HUES64 (cell line): ENCODE measurements at regions not wholly inside any gene's neighbourhood (a gene's known extent, or its start where the extent isn't known, plus 50 kb on each side); places are given as distances from the start of the nearest gene placed in this dataset.

Experiments
- H3K27ac ChIP-seq: 2 replicates; pipeline ENCODE4 v1.7.0; 2013; ENCODE audit warnings: low read depth, low read length, inconsistent platforms
- H3K27me3 ChIP-seq: 2 replicates; pipeline ENCODE4 v1.6.1; 2013; ENCODE audit warnings: mild to moderate bottlenecking, low read length; ENCODE audit not compliant: insufficient read depth
- H3K36me3 ChIP-seq: 2 replicates; pipeline ENCODE4 v1.6.1; 2013; ENCODE audit warnings: mild to moderate bottlenecking, low read length; ENCODE audit not compliant: insufficient read depth
- H3K4me1 ChIP-seq: 2 replicates; pipeline ENCODE4 v1.6.1; 2013; ENCODE audit warnings: mild to moderate bottlenecking, low read length, moderate library complexity; ENCODE audit not compliant: insufficient read depth
- H3K4me3 ChIP-seq: 2 replicates; pipeline ENCODE4 v1.5.1; 2013; ENCODE audit warnings: mild to moderate bottlenecking, low read length, moderate library complexity
- H3K9ac ChIP-seq: 2 replicates; pipeline ENCODE4 v1.6.1; 2013; ENCODE audit warnings: mild to moderate bottlenecking, low read depth, low read length
- H3K9me3 ChIP-seq: 2 replicates; pipeline ENCODE4 v1.6.1; 2013; ENCODE audit warnings: low read depth, low read length; ENCODE audit not compliant: insufficient read depth
- WGBS: fragments of 150-250, 120-280 bp; methylation state at CpG from one replicate; pipeline ENCODE4 v1.1.7; 2013; ENCODE audit warnings: missing lambda C conversion rate; 5-methylcytosine and 5-hydroxymethylcytosine counted together

- H3K36me3 ChIP-seq: no peaks in the 10 kb centered on the region
- no peaks in the 10 kb centered on the region for H3K27me3 ChIP-seq
- H3K9ac ChIP-seq: no peak overlapping the region
- peaks cover 4% of the 10 kb centered on the region; the same call in 1 of the 2 replicates for H3K4me1 ChIP-seq
- no peak overlapping the region for H3K4me3 ChIP-seq
- no peak overlapping the region for H3K27ac ChIP-seq
- H3K9me3 ChIP-seq: no peaks in the 10 kb centered on the region
Measured at GRCh38 chr3:148100476-148100875, 597.2 kb upstream of the AGTR1 start.

DNA sequence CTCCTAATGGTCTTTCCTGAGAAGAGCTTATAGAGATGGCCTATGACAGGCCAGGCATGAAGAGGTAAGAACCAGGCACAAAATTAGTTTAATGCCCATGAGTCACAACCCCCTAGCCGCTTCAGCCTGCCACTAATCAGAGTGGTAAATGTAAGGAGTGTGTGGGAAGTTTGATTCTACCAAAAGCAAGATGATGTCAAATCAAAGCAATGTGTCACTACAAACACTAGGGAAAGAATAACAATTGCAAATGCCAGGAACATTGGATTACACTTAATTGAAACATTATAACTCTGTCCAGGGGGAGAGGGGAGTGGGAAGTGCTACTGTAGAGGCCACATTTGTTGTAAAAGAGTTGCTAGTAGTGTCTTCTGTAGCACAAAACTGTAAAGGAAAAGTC is 596.6 kb upstream of the AGTR1 start:
- Histone ChIP-seq H3K36me3 (no peaks in the 10 kb centered on the region), H3K4me3 (no peak overlapping the region), H3K4me1 (peaks cover 3% of the 10 kb centered on the region; the same call in 1 of the 2 replicates), H3K27ac (no peak overlapping the region), H3K27me3 (no peaks in the 10 kb centered on the region), H3K9me3 (no peaks in the 10 kb centered on the region), H3K9ac (no peak overlapping the region)
- WGBS: 100% methylated on average over 1 of the region's 1 CpG

GRCh38 chr3:148102156-148102555 is 595.5 kb upstream of the AGTR1 start:
- H3K27me3 ChIP-seq: no peaks in the 10 kb centered on the region
- no peaks in the 10 kb centered on the region for H3K9me3 ChIP-seq
- no peak overlapping the region for H3K27ac ChIP-seq
- no peak overlapping the region for H3K9ac ChIP-seq
- H3K4me3 ChIP-seq: no peak overlapping the region
- H3K36me3 ChIP-seq: no peaks in the 10 kb centered on the region
- WGBS: no CpG with 5 or more reads among the region's 1 CpG
- H3K4me1 ChIP-seq: no peaks in the 10 kb centered on the region

GRCh38 chr3:148106062-148106461 is 591.6 kb upstream of the AGTR1 start:
- no peaks in the 10 kb centered on the region for H3K36me3 ChIP-seq
- no peaks in the 10 kb centered on the region for H3K27me3 ChIP-seq
- no CpG with 5 or more reads among the region's 2 CpGs for WGBS
- H3K27ac ChIP-seq: no peak overlapping the region
- H3K4me1 ChIP-seq: no peaks in the 10 kb centered on the region
- no peak overlapping the region for H3K4me3 ChIP-seq
- H3K9ac ChIP-seq: no peak overlapping the region
- H3K9me3 ChIP-seq: no peaks in the 10 kb centered on the region

GRCh38 chr3:148126956-148127355 is 570.7 kb upstream of the AGTR1 start:
- Histone ChIP-seq H3K4me3 (no peak overlapping the region), H3K4me1 (no peaks in the 10 kb centered on the region), H3K27me3 (no peaks in the 10 kb centered on the region), H3K36me3 (no peaks in the 10 kb centered on the region), H3K9ac (no peak overlapping the region), H3K9me3 (no peaks in the 10 kb centered on the region), H3K27ac (no peak overlapping the region)
- no CpG with 5 or more reads among the region's 2 CpGs for WGBS

DNA sequence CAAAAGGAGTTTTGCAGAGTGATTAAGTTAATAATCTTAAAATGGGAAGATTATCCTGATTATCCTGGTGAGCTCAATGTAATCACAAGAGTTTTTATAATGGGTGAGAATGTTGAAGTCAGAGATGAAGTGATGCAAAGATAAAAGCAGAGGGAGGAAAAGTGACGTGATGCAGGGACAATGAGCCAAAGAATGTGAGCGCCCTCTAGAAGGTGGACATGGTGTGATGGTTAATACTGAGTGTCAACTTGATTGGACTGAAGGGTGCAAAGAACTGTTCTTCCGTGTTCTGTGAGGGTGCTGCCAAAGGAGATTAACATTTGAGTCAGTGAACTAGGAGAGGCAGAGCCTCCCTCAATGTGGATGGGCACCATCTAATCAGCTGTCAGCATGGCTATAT is 569.6 kb upstream of the AGTR1 start:
- H3K9me3 ChIP-seq: no peaks in the 10 kb centered on the region
- no peaks in the 10 kb centered on the region for H3K36me3 ChIP-seq
- no peaks in the 10 kb centered on the region for H3K4me1 ChIP-seq
- no peak overlapping the region for H3K27ac ChIP-seq
- WGBS: 79% methylated on average over 3 of the region's 3 CpGs
- H3K27me3 ChIP-seq: no peaks in the 10 kb centered on the region
- H3K4me3 ChIP-seq: no peak overlapping the region
- no peak overlapping the region for H3K9ac ChIP-seq

- Histone ChIP-seq H3K9ac (no peak overlapping the region), H3K9me3 (no peaks in the 10 kb centered on the region), H3K4me3 (no peak overlapping the region), H3K4me1 (no peaks in the 10 kb centered on the region), H3K27me3 (no peaks in the 10 kb centered on the region), H3K36me3 (no peaks in the 10 kb centered on the region), H3K27ac (no peak overlapping the region)
- 99% methylated on average over 3 of the region's 3 CpGs for WGBS
Measured at GRCh38 chr3:148131990-148132638, 565.6 kb upstream of the AGTR1 start.

GRCh38 chr3:148136816-148137215 is 560.9 kb upstream of the AGTR1 start:
- Histone ChIP-seq H3K9ac (no peak overlapping the region), H3K27ac (no peak overlapping the region), H3K9me3 (no peaks in the 10 kb centered on the region), H3K4me1 (no peaks in the 10 kb centered on the region), H3K36me3 (no peaks in the 10 kb centered on the region), H3K27me3 (no peaks in the 10 kb centered on the region), H3K4me3 (no peak overlapping the region)

- Histone ChIP-seq H3K9ac (no peak overlapping the region), H3K4me3 (no peak overlapping the region), H3K27me3 (no peaks in the 10 kb centered on the region), H3K9me3 (0 out of 2 replicates have a peak, but pooled peaks cover 1% of the 10 kb centered on the region), H3K4me1 (peaks cover 13% of the 10 kb centered on the region; the same call in 1 of the 2 replicates), H3K27ac (no peak overlapping the region), H3K36me3 (no peaks in the 10 kb centered on the region)
- no CpG with 5 or more reads among the region's 2 CpGs for WGBS
Measured at GRCh38 chr3:148146241-148146640, 551.5 kb upstream of the AGTR1 start.

GRCh38 chr3:148146947-148147826 is 550.5 kb upstream of the AGTR1 start:
- peaks cover 13% of the 10 kb centered on the region; the same call in 1 of the 2 replicates for H3K4me1 ChIP-seq
- no peak overlapping the region for H3K4me3 ChIP-seq
- 95% methylated on average over 2 of the region's 2 CpGs for WGBS

DNA sequence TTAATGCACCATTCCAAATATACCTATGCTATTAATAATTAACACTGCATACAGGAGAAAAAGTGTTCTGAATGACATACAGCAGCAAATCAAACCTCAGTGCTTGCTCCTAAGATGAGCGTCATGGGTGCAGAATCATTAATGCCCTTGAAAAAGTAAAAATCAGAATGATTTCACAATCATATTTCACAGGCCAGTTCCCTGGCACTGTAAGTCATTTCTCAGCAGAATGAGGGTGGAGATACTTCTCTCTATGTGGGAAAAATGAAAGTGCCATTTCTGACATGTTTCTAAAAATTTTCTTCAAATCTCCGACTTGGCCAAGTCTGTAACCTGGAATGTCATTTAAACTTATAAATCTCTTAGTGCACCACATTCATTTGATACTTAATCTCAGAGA is 549.8 kb upstream of the AGTR1 start:
- Histone ChIP-seq H3K27me3 (no peaks in the 10 kb centered on the region), H3K36me3 (no peaks in the 10 kb centered on the region), H3K9ac (no peak overlapping the region), H3K4me3 (no peak overlapping the region), H3K9me3 (0 out of 2 replicates have a peak, but pooled peaks cover 3% of the 10 kb centered on the region), H3K4me1 (peaks cover 13% of the 10 kb centered on the region; the same call in 1 of the 2 replicates), H3K27ac (no peak overlapping the region)
- WGBS: 93% methylated on average over 2 of the region's 2 CpGs

More at GRCh38 chr3:148146947-148147826, 550.5 kb upstream of the AGTR1 start:
- Histone ChIP-seq H3K27me3 (no peaks in the 10 kb centered on the region), H3K36me3 (no peaks in the 10 kb centered on the region), H3K9ac (no peak overlapping the region), H3K9me3 (0 out of 2 replicates have a peak, but pooled peaks cover 3% of the 10 kb centered on the region), H3K27ac (no peak overlapping the region)
